SK-N-MC (cell line): ENCODE measurements at regions not wholly inside any gene's neighbourhood (a gene's known extent, or its start where the extent isn't known, plus 50 kb on each side); places are given as distances from the start of the nearest gene placed in this dataset.

Experiments
- EZH2 ChIP-seq: fragments of 200-600 bp; sonication (generic); IDR thresholded peaks from one replicate; pipeline ENCODE4 v1.6.1; 2017; ENCODE audit warnings: antibody characterized with exemption
- POLR2AphosphoS5 ChIP-seq: IDR thresholded peaks from 2 replicates; pipeline ENCODE4 v1.6.1; 2012; ENCODE audit warnings: mild to moderate bottlenecking, low read depth, low read length, borderline replicate concordance

GRCh38 chr12:80017261-80017870 is 82.0 kb upstream of the OTOGL start:
- TF ChIP-seq EZH2 (no peak), POLR2AphosphoS5 (no peak)
